B cell (primary cell): ENCODE measurements at regions not wholly inside any gene's neighbourhood (a gene's known extent, or its start where the extent isn't known, plus 50 kb on each side); places are given as distances from the start of the nearest gene placed in this dataset.

Experiments
- ATAC-seq: fragments of 200-7000 bp; cut with Tn5 transposase; one replicate; pipeline ENCODE4 v1.10.0; 2021; ENCODE audit warnings: low read depth, mild to moderate bottlenecking, moderate number of reproducible peaks, moderate library complexity
- CTCF ChIA-PET: fragments of 350-600 bp; sonication (Branson Sonifier 250); formaldehyde crosslinking; loops from one replicate; lab custom pipeline; 2021; ENCODE audit warnings: antibody characterized with exemption, inconsistent platforms; lab: Charles Lee
- POLR2A ChIA-PET: fragments of 350-600 bp; sonication (Branson Sonifier 250); formaldehyde crosslinking; loops from one replicate; lab custom pipeline; 2021; ENCODE audit warnings: antibody characterized with exemption; lab: Charles Lee
- DNase-seq: peaks from one replicate; pipeline ENCODE4 v3.0.0; 2013
- H2AFZ ChIP-seq: 2 replicates; pipeline ENCODE4 v1.6.1; 2012; ENCODE audit warnings: mild to moderate bottlenecking, low read depth, low read length; ENCODE audit not compliant: insufficient read depth, poor library complexity, severe bottlenecking
- H3K27ac ChIP-seq, 2 donors: 1 replicate in 1 of 2; 2 replicates in 1 of 2; pipeline ENCODE4 v1.5.1; 2012 to 2013; ENCODE audit warnings: low read length in 2 of 2, mild to moderate bottlenecking in 2 of 2, moderate library complexity in 1 of 2
- H3K27me3 ChIP-seq, 4 experiments: fragments of 200-600 bp in 1 of 4; sonication (generic) in 1 of 4; replicated peaks in 1 of 4; 1 replicate in 2 of 4; 2 replicates in 2 of 4; pipeline versions ENCODE4 v1.6.1 to v1.7.0; 2013 to 2016; ENCODE audit warnings: low read length in 3 of 4, mild to moderate bottlenecking in 2 of 4, mixed read lengths in 1 of 4, moderate library complexity in 1 of 4; ENCODE audit not compliant: insufficient read depth in 4 of 4, control insufficient read depth in 3 of 4; ENCODE audit errors: control extremely low read depth in 1 of 4
- H3K36me3 ChIP-seq, 2 experiments: replicated peaks in 1 of 2; 1 replicate in 1 of 2; 2 replicates in 1 of 2; pipeline versions ENCODE4 v1.6.1 to v1.7.1; 2013; ENCODE audit warnings: low read length in 1 of 2; ENCODE audit not compliant: insufficient read depth in 2 of 2, control insufficient read depth in 1 of 2; ENCODE audit errors: control extremely low read depth in 1 of 2, extremely low read depth in 1 of 2
- H3K4me1 ChIP-seq, 2 donors: fragments of 200-600 bp in 1 of 2; sonication (generic) in 1 of 2; 1 replicate in 1 of 2; 2 replicates in 1 of 2; pipeline versions ENCODE4 v1.5.1 to v1.6.1; 2013 to 2017; ENCODE audit warnings: low read length in 2 of 2; ENCODE audit not compliant: control insufficient read depth in 2 of 2, insufficient read depth in 2 of 2
- H3K4me2 ChIP-seq: replicated peaks from 2 replicates; pipeline ENCODE3; 2012; ENCODE audit warnings: mild to moderate bottlenecking, low read depth, low read length; ENCODE audit not compliant: poor library complexity, severe bottlenecking
- H3K4me3 ChIP-seq, 5 experiments: fragments of 200-600 bp in 1 of 5; sonication (generic) in 1 of 5; 1 replicate in 3 of 5; 2 replicates in 2 of 5; pipeline versions ENCODE4 v1.5.1 to v1.7.0; 2011 to 2016; ENCODE audit warnings: low read length in 4 of 5, mild to moderate bottlenecking in 4 of 5, low read depth in 2 of 5, control low read depth in 1 of 5, moderate library complexity in 1 of 5; ENCODE audit not compliant: insufficient read depth in 1 of 5; ENCODE audit errors: control extremely low read depth in 1 of 5, extremely low read depth in 1 of 5
- H3K79me2 ChIP-seq: fragments of 200-600 bp; sonication (generic); one replicate; pipeline ENCODE4 v1.6.0; 2016; ENCODE audit warnings: low read length; ENCODE audit not compliant: control insufficient read depth, insufficient read depth
- H3K9ac ChIP-seq: fragments of 200-600 bp; sonication (generic); 2 replicates; pipeline ENCODE4 v1.6.1; 2017; ENCODE audit warnings: mild to moderate bottlenecking, low read length, moderate library complexity
- H3K9me3 ChIP-seq, 3 donors: one replicate each; pipeline versions ENCODE4 v1.6.1 to v1.7.1; 2013; ENCODE audit warnings: low read length in 2 of 3; ENCODE audit not compliant: control insufficient read depth in 2 of 3, insufficient read depth in 1 of 3; ENCODE audit errors: control extremely low read depth in 1 of 3
- H4K20me1 ChIP-seq: 2 replicates; pipeline ENCODE4 v1.6.0; 2012; ENCODE audit warnings: mild to moderate bottlenecking, low read length; ENCODE audit not compliant: insufficient read depth, control insufficient read depth, poor library complexity, severe bottlenecking
- H3K27ac Mint-ChIP-seq: one replicate; pipeline ENCODE4 v1.8.0; 2021; ENCODE audit warnings: mixed read lengths
- H3K27me3 Mint-ChIP-seq: one replicate; pipeline ENCODE4 v1.8.0; 2021; ENCODE audit warnings: mixed read lengths
- H3K4me1 Mint-ChIP-seq: one replicate; pipeline ENCODE4 v1.8.0; 2021; ENCODE audit warnings: mixed read lengths
- H3K4me3 Mint-ChIP-seq: one replicate; pipeline ENCODE4 v1.8.0; 2021; ENCODE audit warnings: mixed read lengths
- H3K9me3 Mint-ChIP-seq: one replicate; pipeline ENCODE4 v1.8.0; 2022; ENCODE audit warnings: mixed read lengths; ENCODE audit not compliant: insufficient read depth
- EZH2 ChIP-seq: IDR thresholded peaks from 2 replicates; pipeline ENCODE4 v1.6.1; 2012; ENCODE audit warnings: borderline replicate concordance, low read depth, mild to moderate bottlenecking, moderate library complexity, low read length; ENCODE audit not compliant: insufficient read depth, poor library complexity, severe bottlenecking
- WGBS: methylation state at CpG from one replicate; pipeline ENCODE4 v1.1.5; 2013; ENCODE audit warnings: missing lambda C conversion rate; ENCODE audit not compliant: insufficient coverage; 5-methylcytosine and 5-hydroxymethylcytosine counted together
- intact Hi-C: fragments of 100-400 bp; cut with micrococcal nuclease; formaldehyde crosslinking; loops from one replicate; pipeline ENCODE4 v1.10.0; 2022
- TF ChIP-seq, protein P1 (sequence below): fragments of 200-600 bp; IDR thresholded peaks from one replicate; pipeline ENCODE4 v1.8.0; 2022; ENCODE audit warnings: antibody characterized with exemption, mild to moderate bottlenecking

DNA sequence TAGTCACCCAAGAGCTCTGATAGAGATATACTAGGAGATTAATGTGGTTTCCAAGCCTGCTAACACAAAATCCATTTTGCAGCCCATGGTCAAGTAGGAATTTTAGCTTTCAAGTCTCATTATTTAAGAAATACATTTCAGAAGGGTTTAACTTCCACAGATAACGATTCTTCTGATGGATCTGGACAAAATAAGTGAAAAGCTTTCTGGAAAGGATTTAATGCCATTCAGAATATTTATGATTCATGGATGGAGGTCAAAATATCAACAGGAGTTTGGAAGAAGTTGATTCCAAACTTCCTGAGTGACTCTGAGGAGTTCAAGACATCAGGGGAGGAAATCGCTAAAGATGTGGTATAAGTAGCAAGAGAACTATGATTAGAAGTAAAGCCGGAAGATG lies 214.6 kb downstream of the ATXN7L3B start:
- Histone ChIP-seq H3K79me2 (no peaks in the 10 kb centered on the region), H3K9ac (no peak overlapping the region), H3K4me3 (no peak overlapping the region), H4K20me1 (no peaks in the 10 kb centered on the region), H3K36me3 (no peaks in the 10 kb centered on the region), H3K27ac (no peak overlapping the region), H3K4me2 (no peak overlapping the region), H3K9me3 (no peaks in the 10 kb centered on the region), H3K27me3 (no peaks in the 10 kb centered on the region), H2AFZ (no peak overlapping the region), H3K4me1 (no peaks in the 10 kb centered on the region)
- POLR2A ChIA-PET, result no interaction called here
- WGBS, result 100% methylated on average over 1 of the region's 3 CpGs
- Mint-ChIP-seq H3K4me1 (no peaks in the 10 kb centered on the region), H3K4me3 (no peak overlapping the region), H3K9me3 (no peaks in the 10 kb centered on the region), H3K27ac (no peak overlapping the region), H3K27me3 (no peaks in the 10 kb centered on the region)
- no peak for TF ChIP-seq EZH2
- intact Hi-C loops, result no loop called here
- ATAC-seq (no peak), DNase-seq (no peak)
- CTCF ChIA-PET, result no interaction called here

DNA sequence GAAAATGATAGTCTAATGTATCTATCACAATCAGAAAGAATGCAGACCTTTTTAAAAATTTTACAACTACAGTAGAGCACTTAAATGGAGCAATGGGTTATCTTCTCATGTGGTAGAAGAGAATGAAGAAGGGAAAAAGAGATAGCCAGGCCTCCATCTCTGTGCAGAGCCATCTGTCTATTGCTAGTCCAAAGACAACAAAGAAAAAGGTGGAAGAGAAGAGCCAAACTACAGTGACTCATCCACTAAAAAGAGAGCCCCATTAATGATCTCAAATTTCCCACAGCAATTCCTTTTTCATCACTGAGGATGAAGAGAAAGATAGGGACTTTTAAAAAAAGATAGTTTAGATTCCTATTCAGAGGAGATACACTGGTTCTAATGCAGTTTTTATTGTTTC lies 232.9 kb downstream of the ATXN7L3B start:
- no peaks in the 10 kb centered on the region for H4K20me1 ChIP-seq
- Mint-ChIP-seq H3K9me3 (no peaks in the 10 kb centered on the region), H3K4me3 (no peak overlapping the region), H3K4me1 (no peaks in the 10 kb centered on the region), H3K27ac (no peak overlapping the region), H3K27me3 (no peaks in the 10 kb centered on the region)
- H3K4me2 ChIP-seq, result no peak overlapping the region
- H3K36me3 ChIP-seq, result no peaks in the 10 kb centered on the region
- H3K27me3 ChIP-seq, result no peaks in the 10 kb centered on the region
- H2AFZ ChIP-seq, result no peak overlapping the region
- no peaks in the 10 kb centered on the region for H3K79me2 ChIP-seq
- intact Hi-C loops, result no loop called here
- POLR2A ChIA-PET, result no interaction called here
- H3K4me1 ChIP-seq, result no peaks in the 10 kb centered on the region
- no peak overlapping the region for H3K4me3 ChIP-seq
- DNase-seq (no peak), ATAC-seq (no peak)
- TF ChIP-seq EZH2, result no peak
- TF ChIP-seq, protein P1, sequence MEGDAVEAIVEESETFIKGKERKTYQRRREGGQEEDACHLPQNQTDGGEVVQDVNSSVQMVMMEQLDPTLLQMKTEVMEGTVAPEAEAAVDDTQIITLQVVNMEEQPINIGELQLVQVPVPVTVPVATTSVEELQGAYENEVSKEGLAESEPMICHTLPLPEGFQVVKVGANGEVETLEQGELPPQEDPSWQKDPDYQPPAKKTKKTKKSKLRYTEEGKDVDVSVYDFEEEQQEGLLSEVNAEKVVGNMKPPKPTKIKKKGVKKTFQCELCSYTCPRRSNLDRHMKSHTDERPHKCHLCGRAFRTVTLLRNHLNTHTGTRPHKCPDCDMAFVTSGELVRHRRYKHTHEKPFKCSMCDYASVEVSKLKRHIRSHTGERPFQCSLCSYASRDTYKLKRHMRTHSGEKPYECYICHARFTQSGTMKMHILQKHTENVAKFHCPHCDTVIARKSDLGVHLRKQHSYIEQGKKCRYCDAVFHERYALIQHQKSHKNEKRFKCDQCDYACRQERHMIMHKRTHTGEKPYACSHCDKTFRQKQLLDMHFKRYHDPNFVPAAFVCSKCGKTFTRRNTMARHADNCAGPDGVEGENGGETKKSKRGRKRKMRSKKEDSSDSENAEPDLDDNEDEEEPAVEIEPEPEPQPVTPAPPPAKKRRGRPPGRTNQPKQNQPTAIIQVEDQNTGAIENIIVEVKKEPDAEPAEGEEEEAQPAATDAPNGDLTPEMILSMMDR, result no peak
- H3K9me3 ChIP-seq, result no peaks in the 10 kb centered on the region
- H3K27ac ChIP-seq, result no peak overlapping the region
- H3K9ac ChIP-seq, result no peak overlapping the region
- CTCF ChIA-PET, result no interaction called here
